Occipital lobe (tissue), 1 donor: ENCODE measurements at regions not wholly inside any gene's neighbourhood (a gene's known extent, or its start where the extent isn't known, plus 50 kb on each side); places are given as distances from the start of the nearest gene placed in this dataset.
"Not testable (repeated sequence)": the region's sequence is repeated elsewhere in the genome, so short reads cannot be mapped to it uniquely, and the experiment has no call there.

Experiments used
- DNase-seq: peaks from one replicate; lab custom pipeline; 2025; lab: John Stamatoyannopoulos, UW

DNA sequence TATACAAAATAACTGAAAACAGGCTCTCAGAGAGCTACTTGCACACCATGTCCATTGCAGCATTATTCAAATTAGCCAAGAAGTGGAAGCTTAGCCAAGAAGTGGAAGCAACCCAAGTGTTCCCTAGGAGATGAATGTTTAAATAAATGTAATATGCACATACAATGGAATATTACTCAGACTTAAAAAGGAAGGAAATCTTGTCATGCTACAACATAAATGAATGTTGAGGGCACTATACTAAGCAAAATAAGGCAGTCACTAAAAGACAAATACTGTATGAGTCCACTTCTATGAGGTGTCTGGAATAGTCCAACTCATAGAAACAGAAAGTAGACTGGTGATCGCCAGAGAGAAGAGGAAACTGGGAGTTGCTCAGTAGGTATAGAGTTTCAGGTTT is 438.1 kb downstream of the MAT2B start:
- DNase-seq, result no peak

GRCh38 chr5:163944738-163945137 is 439.3 kb downstream of the MAT2B start:
- no peak for DNase-seq

DNA sequence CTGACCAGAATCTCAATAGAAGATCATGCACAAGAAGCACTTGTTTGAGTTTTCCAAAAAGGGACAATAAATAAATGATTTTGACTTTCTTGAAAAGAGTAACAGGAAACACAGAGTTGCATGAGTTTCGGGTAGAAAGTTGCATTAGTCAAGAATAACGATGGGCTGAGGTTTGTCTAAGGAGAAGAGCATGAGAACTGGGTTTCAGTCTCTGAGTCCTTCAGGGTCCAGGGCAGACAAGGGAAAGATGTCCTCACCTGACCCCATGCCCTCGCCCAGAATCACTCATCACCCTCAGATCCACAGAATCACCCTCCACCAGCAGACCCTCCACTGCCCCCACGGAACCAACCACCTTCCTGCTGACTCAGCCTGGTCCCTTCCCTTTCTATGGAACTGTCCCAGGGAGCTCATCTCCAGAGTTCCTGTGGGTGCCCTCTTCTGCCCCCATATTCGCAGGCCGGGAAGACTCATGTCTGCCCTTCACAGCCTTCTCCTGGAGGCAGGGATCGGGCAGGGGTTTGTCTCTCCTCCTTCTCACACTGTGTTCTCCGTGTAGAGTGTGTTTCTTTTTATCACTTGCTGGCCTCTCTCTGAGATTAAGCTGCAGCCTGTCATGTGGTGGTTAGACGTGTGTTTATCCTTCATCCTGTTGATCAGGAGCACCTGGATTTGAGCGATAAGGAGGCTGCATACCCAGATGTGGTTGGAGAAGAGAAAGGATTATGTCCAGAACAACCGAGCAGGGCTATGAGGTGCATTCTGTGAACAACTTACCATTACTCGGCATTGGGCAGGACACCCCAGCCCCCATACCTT is 442.6 kb downstream of the MAT2B start:
- DNase-seq, result no peak

DNA sequence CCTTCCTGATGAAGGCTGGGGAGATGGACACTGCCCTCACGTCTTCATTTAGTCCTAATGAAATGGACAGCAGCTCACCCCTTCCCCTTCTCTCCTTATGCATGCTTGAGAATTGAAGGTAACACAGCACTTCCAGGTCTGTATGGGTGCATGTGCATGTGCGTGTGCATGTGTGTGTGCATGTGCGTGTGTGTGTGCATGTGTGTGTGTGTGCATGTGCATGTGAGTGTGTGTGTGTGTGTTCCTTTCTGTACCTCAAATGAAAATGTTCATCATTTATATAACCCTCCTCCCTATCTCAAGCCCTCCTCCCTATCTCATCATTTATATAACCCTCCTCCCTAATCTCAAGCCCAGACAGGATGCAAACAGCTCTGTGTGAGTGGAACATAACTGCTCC is 444.8 kb downstream of the MAT2B start:
- no peak for DNase-seq

DNA sequence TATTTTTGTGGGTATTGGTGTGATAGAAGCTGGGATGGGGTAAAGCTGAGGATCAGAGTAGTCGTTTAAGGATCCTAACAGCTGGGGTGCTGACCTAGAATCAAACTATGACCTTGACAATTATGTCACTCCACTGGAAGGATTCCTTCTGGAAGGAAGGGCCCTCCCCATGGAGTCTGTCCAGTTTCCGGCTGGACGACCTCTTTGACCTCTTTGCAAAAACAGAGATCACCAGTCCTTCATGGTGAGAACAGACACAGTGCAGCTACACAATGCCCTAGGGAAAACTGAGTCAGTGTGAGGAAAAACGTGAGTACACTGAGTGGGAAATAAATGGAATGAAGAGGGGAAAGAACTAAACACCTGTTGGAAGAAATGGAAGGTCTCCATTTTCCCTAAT is 445.6 kb downstream of the MAT2B start:
- DNase-seq, result no peak

GRCh38 chr5:163953901-163954300 is 448.5 kb downstream of the MAT2B start:
- no peak for DNase-seq

DNA sequence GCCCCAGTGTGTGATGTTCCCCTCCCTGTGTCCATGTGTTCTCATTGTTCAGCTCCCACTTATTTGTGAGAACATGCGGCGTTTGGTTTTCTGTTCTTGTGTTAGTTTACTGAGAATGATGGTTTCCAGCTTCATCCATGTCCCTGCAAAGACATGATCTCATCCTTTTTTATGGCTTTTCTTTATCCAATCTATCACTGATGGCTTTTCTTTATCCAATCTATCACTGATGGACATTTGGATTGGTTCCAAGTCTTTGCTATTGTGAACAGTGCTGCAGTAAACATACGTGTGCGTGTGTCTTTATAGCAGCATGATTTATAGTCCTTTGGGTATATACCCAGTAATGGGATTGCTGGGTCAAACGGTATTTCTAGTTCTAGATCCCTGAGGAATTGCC is 455.8 kb downstream of the MAT2B start:
- DNase-seq, result not testable (repeated sequence)

DNA sequence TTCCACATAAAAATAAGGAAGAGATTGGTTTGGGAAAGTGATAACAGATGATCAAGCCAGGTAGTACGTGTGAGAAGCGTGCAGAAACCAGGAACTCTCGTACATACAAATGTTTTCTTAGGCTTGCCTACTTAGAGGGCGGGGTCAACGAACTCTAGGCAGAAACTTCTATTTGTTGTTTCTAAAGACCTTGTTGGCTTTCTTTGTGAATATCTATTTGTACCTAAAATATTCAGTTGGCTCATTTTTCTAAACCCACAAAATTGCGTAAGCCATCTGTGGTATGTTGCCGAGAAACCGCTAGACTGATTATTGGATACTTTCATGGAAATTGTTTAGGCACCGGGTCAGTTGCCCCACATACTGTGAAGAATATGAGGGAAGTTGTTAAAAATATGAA is 458.5 kb downstream of the MAT2B start:
- no peak for DNase-seq

DNA sequence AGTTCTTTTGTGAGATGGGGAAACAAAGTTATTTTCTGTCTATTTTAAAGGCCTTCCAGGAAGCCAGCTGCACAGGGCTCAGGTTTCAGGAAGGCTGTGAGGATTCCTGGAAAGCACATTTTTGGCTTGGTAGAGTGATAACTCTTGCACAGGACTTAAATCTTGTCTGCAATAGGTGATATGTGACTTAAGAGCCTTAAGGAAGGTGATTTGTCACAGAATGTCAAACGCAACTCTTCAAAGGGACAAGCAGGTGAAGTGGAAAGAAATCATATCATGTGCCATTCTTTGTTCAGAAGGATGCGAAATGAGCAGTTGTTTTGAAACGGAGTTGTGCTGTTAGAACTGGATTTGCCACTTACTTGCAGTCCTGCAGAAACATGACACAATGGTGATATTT is 459.3 kb downstream of the MAT2B start:
- DNase-seq, result no peak

DNA sequence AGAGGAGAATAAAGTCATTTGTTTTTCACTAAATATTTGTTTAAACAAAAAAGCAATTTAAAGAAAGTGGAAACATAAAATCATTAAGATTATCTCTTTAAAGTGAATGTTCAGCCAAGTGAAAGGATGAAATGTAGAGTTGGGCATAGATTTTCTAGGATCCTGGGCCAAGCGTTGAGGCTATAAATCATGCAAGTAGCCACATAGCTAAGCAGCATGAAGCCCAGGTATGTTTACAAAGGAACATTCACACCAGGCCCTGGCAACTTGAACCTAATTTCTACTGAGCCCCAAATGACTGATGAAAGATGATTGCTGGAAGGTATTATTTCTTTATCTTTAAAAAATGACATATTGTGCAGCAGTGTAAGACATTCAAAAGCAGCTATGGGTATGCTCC is 461.8 kb downstream of the MAT2B start:
- no peak for DNase-seq

DNA sequence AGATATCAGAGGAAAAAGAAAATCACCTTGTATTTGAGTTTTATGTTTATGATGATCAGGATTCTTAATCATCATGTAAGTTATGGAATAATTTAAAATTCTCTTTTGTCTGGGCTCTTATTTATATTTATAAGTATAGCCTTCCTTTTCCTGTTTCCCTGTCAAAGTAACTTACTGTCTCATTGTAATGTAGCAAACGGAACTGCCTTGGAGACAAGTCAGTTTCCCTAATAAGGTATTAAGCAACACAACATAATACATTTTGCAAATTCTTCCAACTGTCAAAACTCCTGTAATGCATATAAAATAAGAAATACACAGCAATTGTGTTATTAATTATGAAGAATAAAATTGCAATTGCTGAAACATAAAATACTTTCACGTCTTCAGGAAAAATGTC is 463.2 kb downstream of the MAT2B start:
- DNase-seq, result no peak

GRCh38 chr5:163976696-163977095 is 471.3 kb downstream of the MAT2B start:
- DNase-seq, result no peak

- no peak for DNase-seq
Observed at GRCh38 chr5:163978897-163979296, 473.5 kb downstream of the MAT2B start.

DNA sequence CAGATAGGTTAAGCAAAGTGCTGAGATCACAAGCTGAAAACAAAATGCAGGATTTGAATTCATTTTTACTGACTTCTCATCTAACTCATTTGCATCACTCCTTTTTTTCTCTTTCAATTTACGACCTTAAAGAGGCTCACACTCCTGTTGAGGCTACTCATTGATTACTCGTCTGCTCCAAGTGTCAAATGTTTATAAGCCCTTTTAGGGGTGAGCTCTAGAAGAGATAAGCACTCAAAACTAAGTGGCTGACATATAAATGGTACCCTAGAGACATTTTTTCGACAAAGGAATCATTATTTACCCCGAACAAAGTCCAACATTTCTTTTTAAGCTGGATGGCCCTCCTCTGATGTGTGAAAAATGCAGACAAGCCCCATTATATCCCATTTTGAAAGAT is 483.1 kb downstream of the MAT2B start:
- no peak for DNase-seq

GRCh38 chr5:163993126-163993525 is 487.7 kb downstream of the MAT2B start:
- DNase-seq, result no peak

- no peak for DNase-seq
Observed at GRCh38 chr5:163995206-163995605, 489.8 kb downstream of the MAT2B start.

- no peak for DNase-seq
Observed at GRCh38 chr5:163997965-163998364, 492.5 kb downstream of the MAT2B start.

DNA sequence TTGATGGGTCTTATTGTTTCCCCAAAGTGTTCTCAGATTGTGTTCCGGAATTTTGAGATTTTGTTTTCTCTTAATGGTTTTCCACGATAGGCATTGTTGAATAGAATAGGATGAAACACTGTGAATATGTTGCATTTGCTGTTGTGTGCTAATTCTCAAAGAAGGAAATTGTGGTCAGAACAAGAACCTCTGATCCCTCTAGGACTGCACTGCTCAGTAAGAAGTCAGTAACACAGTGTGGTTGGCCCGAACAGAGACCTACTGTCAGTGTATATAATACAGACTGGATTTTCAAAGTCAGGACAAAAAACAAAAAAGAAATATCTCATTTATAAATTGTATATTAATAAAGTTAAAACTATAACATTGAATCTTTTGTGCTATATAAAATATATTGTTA is 494.8 kb downstream of the MAT2B start:
- DNase-seq, result no peak

- no peak for DNase-seq
Observed at GRCh38 chr5:164000819-164001218, 495.4 kb downstream of the MAT2B start.

DNA sequence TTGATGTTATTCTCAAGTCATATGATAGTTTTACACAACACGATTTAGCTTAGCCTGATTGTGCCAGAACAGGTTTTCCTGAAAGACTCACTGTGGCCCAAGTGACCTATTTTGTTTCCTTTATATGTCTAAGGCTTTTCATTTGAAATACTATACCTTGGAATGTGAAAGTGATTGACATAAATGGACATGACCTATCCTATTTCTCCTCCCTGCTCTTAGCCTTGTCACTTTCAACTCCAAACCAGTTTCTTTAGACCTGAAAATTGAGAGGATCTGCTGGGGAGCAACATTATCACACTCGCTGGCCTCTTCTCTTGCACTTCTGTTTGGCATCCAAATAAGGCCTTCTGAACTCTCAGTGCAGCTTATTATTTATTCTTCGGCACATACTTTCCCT is 496.8 kb downstream of the MAT2B start:
- no peak for DNase-seq

GRCh38 chr5:164002628-164003027 is 497.2 kb downstream of the MAT2B start:
- peak; percentile 51 for DNase-seq

DNA sequence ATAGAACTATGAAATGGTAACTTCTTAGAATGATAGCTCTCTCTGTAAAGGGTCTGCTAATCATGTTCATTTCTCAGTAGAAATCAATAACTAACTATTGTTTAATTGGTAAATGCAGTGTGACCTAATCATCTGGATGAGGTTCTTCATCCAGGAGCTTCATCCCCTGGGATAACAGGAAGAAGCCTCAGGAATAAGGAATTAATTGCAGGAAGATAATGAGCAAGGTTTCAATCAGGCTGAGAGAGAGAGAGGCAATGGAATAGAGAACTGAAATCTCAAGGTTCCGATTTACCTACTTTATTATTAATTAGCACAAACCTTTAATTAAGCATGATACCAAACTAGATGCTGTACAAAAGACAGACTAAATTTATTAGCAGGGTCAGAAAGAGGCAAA is 499.7 kb downstream of the MAT2B start:
- no peak for DNase-seq

DNA sequence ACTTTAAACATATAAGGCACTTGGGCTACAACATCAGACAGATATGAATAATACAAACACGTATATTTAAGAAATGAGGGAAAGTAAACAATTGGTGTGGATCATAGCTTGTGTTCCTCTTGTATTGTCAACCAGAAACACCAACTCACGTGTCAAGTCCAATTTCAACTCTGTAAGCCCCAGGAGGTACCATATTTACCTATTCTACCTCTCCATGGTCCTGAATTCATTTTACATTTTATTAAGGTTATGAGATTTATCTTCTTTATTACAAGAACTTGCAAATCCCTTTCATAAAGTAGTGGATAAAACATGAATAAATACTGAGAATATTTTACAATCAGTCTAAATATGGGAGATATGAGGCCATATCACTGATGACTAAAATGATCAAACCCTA is 501.6 kb downstream of the MAT2B start:
- DNase-seq, result no peak

GRCh38 chr5:164009621-164010020 is 504.2 kb downstream of the MAT2B start:
- no peak for DNase-seq
